ENCODE measurements at regions not wholly inside any gene's neighbourhood (a gene's known extent, or its start where the extent isn't known, plus 50 kb on each side); places are given as distances from the start of the nearest gene placed in this dataset.

GRCh38 chr20:60974441-60974945 is 277.6 kb upstream of the CDH4 start:
- H3K79me2 ChIP-seq (ENCODE audit: low read depth), result no peaks in the 10 kb centered on the region
- peaks cover 6% of the 10 kb centered on the region for H3K27me3 ChIP-seq
- Mint-ChIP-seq H3K27ac (no peak overlapping the region), H3K4me3 (no peak overlapping the region), H3K36me3 (no peaks in the 10 kb centered on the region), H3K27me3 (ENCODE audit: insufficient read depth, low read depth) (peaks cover 6% of the 10 kb centered on the region), H3K9me3 (peaks cover 5% of the 10 kb centered on the region), H3K4me1 (peaks cover 9% of the 10 kb centered on the region)
- no peak for DNase-seq (ENCODE audit: low spot score)
- H2AFZ ChIP-seq (replicated peaks), result no peak overlapping the region
- H3K4me1 ChIP-seq, result no peaks in the 10 kb centered on the region
- H3F3A ChIP-seq (ENCODE audit: low read depth), result no peaks in the 10 kb centered on the region
- TF ChIP-seq EZH2 (IDR thresholded peaks at IDR 0.05), result no peak
- no peak for TF ChIP-seq EZH2phosphoT487 (IDR thresholded peaks at IDR 0.05)
- TF ChIP-seq CTCF (IDR thresholded peaks at IDR 0.05), result no peak
- no peaks in the 10 kb centered on the region for H3K9me3 ChIP-seq (ENCODE audit: low read depth)
- no peaks in the 10 kb centered on the region for H4K20me1 ChIP-seq (ENCODE audit: low read depth)
- no peak overlapping the region for H3K4me3 ChIP-seq
- H3K9ac ChIP-seq, result no peak overlapping the region
- H3K4me2 ChIP-seq, result no peak overlapping the region
- H3K36me3 ChIP-seq, result no peaks in the 10 kb centered on the region
- H3K27ac ChIP-seq, result no peak overlapping the region

DNA sequence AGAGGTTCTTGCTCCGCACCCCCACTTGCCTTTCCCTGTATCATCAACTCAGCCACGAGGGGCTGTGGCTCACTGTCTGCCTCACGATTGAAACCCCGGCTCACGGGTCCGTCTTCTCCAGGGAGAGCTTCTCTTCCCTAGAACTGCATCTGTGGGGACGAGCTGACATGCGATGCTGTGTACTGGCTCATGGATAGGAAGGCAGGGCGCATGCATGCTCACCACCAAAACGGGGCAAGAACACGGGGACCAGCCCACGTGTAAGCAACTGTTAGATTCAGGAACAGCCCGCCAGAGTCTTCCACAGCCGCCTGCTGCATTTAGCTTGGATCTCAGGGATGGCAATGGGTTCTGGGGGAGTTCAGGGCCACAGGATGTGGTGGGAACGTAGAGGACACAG is 275.9 kb upstream of the CDH4 start:
- DNase-seq (ENCODE audit: low spot score), result no peak
- Mint-ChIP-seq H3K4me1 (peaks cover 9% of the 10 kb centered on the region), H3K27me3 (ENCODE audit: insufficient read depth, low read depth) (peaks cover 6% of the 10 kb centered on the region), H3K9me3 (peaks cover 16% of the 10 kb centered on the region), H3K27ac (no peak overlapping the region), H3K36me3 (no peaks in the 10 kb centered on the region), H3K4me3 (no peak overlapping the region)
- peaks cover 4% of the 10 kb centered on the region for H3K9me3 ChIP-seq (ENCODE audit: low read depth)
- H4K20me1 ChIP-seq (ENCODE audit: low read depth), result no peaks in the 10 kb centered on the region
- H3K79me2 ChIP-seq (ENCODE audit: low read depth), result no peaks in the 10 kb centered on the region
- no peak overlapping the region for H3K4me3 ChIP-seq
- no peak overlapping the region for H3K4me2 ChIP-seq
- no peaks in the 10 kb centered on the region for H3K36me3 ChIP-seq
- no peaks in the 10 kb centered on the region for H3F3A ChIP-seq (ENCODE audit: low read depth)
- no peak overlapping the region for H3K9ac ChIP-seq
- H3K4me1 ChIP-seq, result no peaks in the 10 kb centered on the region
- no peak overlapping the region for H2AFZ ChIP-seq (replicated peaks)
- no peak overlapping the region for H3K27ac ChIP-seq
- H3K27me3 ChIP-seq, result peaks cover 6% of the 10 kb centered on the region
- TF ChIP-seq EZH2phosphoT487 (IDR thresholded peaks at IDR 0.05), result no peak
- no peak for TF ChIP-seq EZH2 (IDR thresholded peaks at IDR 0.05)
- TF ChIP-seq CTCF (IDR thresholded peaks at IDR 0.05), result no peak

DNA sequence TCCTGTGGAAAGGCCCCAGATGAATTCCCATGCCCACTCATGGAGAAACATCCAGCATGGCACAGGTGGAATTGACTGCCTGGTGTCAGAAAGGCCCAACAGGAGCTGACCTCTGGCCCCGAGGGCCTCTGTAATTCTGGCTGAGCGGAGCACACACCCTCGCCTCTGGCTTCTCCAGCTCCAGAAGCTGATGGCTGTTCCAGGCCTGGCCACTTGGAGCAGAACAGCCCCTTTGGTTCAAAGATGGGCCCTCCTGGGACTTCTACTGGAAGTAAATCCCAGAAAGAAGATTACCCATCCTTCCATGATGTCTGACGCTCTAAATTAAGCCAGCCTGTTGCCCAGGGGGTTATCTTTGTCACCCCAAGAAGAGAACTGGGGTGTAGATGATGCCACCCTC is 275.1 kb upstream of the CDH4 start:
- Histone ChIP-seq H3K27me3 (no peaks in the 10 kb centered on the region), H3K9me3 (ENCODE audit: low read depth) (peaks cover 4% of the 10 kb centered on the region), H3K4me3 (no peak overlapping the region), H3K4me2 (no peak overlapping the region), H3K79me2 (ENCODE audit: low read depth) (no peaks in the 10 kb centered on the region), H3K27ac (no peak overlapping the region), H2AFZ (replicated peaks) (no peak overlapping the region), H3K36me3 (no peaks in the 10 kb centered on the region), H4K20me1 (ENCODE audit: low read depth) (no peaks in the 10 kb centered on the region), H3K9ac (no peak overlapping the region), H3K4me1 (no peaks in the 10 kb centered on the region), H3F3A (ENCODE audit: low read depth) (no peaks in the 10 kb centered on the region)
- Mint-ChIP-seq H3K4me3 (no peak overlapping the region), H3K4me1 (peaks cover 9% of the 10 kb centered on the region), H3K27ac (no peak overlapping the region), H3K36me3 (no peaks in the 10 kb centered on the region), H3K27me3 (ENCODE audit: insufficient read depth, low read depth) (peaks cover 6% of the 10 kb centered on the region), H3K9me3 (peaks cover 16% of the 10 kb centered on the region)
- DNase-seq (ENCODE audit: low spot score), result peak; percentile 19
- TF ChIP-seq EZH2 (IDR thresholded peaks at IDR 0.05) (no peak), CTCF (IDR thresholded peaks at IDR 0.05) (peak; percentile 33), EZH2phosphoT487 (IDR thresholded peaks at IDR 0.05) (no peak)
